Common myeloid progenitor, CD34-positive (primary cell): ENCODE measurements at regions not wholly inside any gene's neighbourhood (a gene's known extent, or its start where the extent isn't known, plus 50 kb on each side); places are given as distances from the start of the nearest gene placed in this dataset.
A peak's percentile ranks its signal among the peaks of the same experiment; 100 is the strongest.
"Not testable (repeated sequence)": the region's sequence is repeated elsewhere in the genome, so short reads cannot be mapped to it uniquely, and the experiment has no call there.

Experiments
- CTCF ChIA-PET: fragments of 350-600 bp; sonication (Branson Sonifier 250); formaldehyde crosslinking; loops from one replicate; lab custom pipeline; 2021; ENCODE audit warnings: antibody characterized with exemption; lab: Charles Lee
- POLR2A ChIA-PET: fragments of 350-600 bp; sonication (Branson Sonifier 250); formaldehyde crosslinking; loops from one replicate; lab custom pipeline; 2021; ENCODE audit warnings: antibody characterized with exemption; lab: Charles Lee
- DNase-seq, 3 donors: peaks; one replicate each; pipeline versions ENCODE4 v3.0.0 to v3.0.0-alpha.2; 2013
- H3K27ac ChIP-seq, 2 experiments: 1 replicate in 1 of 2; 2 replicates in 1 of 2; pipeline ENCODE4 v1.7.0; 2013; ENCODE audit warnings: inconsistent platforms in 2 of 2, low read length in 2 of 2, mild to moderate bottlenecking in 2 of 2, low read depth in 1 of 2, moderate library complexity in 1 of 2; ENCODE audit not compliant: severe bottlenecking in 2 of 2, insufficient read depth in 1 of 2, poor library complexity in 1 of 2
- H3K27me3 ChIP-seq, 5 experiments: replicated peaks in 2 of 5; 1 replicate in 3 of 5; 2 replicates in 2 of 5; pipeline versions ENCODE4 v1.6.1 to v1.7.0; 2013; ENCODE audit warnings: low read length in 4 of 5, mild to moderate bottlenecking in 2 of 5, moderate library complexity in 2 of 5, inconsistent platforms in 1 of 5; ENCODE audit not compliant: insufficient read depth in 5 of 5, control insufficient read depth in 4 of 5
- H3K36me3 ChIP-seq, 4 experiments: 1 replicate in 2 of 4; 2 replicates in 2 of 4; pipeline versions ENCODE4 v1.6.1 to v1.7.0; 2013; ENCODE audit warnings: low read length in 3 of 4, control low read depth in 1 of 4, mild to moderate bottlenecking in 1 of 4; ENCODE audit not compliant: control insufficient read depth in 4 of 4, insufficient read depth in 4 of 4
- H3K4me1 ChIP-seq, 4 experiments: 1 replicate in 3 of 4; 2 replicates in 1 of 4; pipeline versions ENCODE4 v1.6.1 to v1.7.1; 2013; ENCODE audit warnings: low read length in 3 of 4, mild to moderate bottlenecking in 3 of 4, control low read depth in 1 of 4, inconsistent platforms in 1 of 4, moderate library complexity in 1 of 4; ENCODE audit not compliant: control insufficient read depth in 4 of 4, insufficient read depth in 4 of 4; ENCODE audit errors: control extremely low read depth in 1 of 4
- H3K4me3 ChIP-seq, 7 experiments: 1 replicate in 4 of 7; 2 replicates in 3 of 7; pipeline versions ENCODE4 v1.5.1 to v1.7.0; 2013; ENCODE audit warnings: mild to moderate bottlenecking in 7 of 7, low read length in 6 of 7, moderate library complexity in 6 of 7, inconsistent platforms in 2 of 7, low read depth in 2 of 7, control low read depth in 1 of 7; ENCODE audit not compliant: insufficient read depth in 4 of 7, control insufficient read depth in 1 of 7; ENCODE audit errors: extremely low read depth in 1 of 7
- H3K9me3 ChIP-seq, 5 experiments: 1 replicate in 4 of 5; 2 replicates in 1 of 5; pipeline versions ENCODE4 v1.6.1 to v1.7.1; 2013; ENCODE audit warnings: low read length in 4 of 5, mild to moderate bottlenecking in 2 of 5, inconsistent platforms in 1 of 5, low read depth in 1 of 5, moderate library complexity in 1 of 5; ENCODE audit not compliant: control insufficient read depth in 4 of 5, insufficient read depth in 2 of 5; ENCODE audit errors: control extremely low read depth in 1 of 5
- WGBS: methylation state at CpG from one replicate; pipeline ENCODE4 v1.1.5; 2013; ENCODE audit not compliant: insufficient coverage; 5-methylcytosine and 5-hydroxymethylcytosine counted together

GRCh38 chr2:8345200-8345599, 336.7 kb upstream of the ID2 start:
- peaks cover 0 to 4% (median 0%) of the 10 kb centered on the region in 5 experiments for H3K9me3 ChIP-seq
- 97% methylated on average over 5 of the region's 5 CpGs for WGBS
- ChIA-PET CTCF (no interaction called here), POLR2A (no interaction called here)
- DNase-seq: no peak
- H3K36me3 ChIP-seq: no peaks in the 10 kb centered on the region
- H3K27ac ChIP-seq: no peak overlapping the region
- H3K4me1 ChIP-seq: no peaks in the 10 kb centered on the region
- H3K4me3 ChIP-seq: no peak overlapping the region
- no peaks in the 10 kb centered on the region for H3K27me3 ChIP-seq

DNA sequence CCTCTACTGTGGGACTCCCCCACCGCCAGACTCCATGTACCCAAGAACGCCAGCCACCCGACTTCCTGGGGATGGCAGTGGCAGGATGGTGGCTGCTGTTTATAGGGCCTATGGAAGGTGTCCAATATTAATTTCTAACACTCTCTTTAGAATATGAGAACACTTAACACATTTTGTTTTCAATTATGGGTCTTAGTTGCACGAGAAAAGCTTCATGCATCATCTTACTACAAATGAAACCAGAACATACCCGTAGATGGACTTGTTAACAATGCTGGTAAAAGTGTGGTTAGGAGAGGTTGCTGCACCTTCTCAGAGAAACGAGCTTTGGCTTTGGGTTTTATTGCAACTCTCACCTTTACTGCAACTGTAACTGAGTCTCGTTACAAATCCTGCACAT, 335.6 kb upstream of the ID2 start:
- no peak for DNase-seq
- no peaks in the 10 kb centered on the region for H3K27me3 ChIP-seq
- H3K27ac ChIP-seq: no peak overlapping the region
- 0% methylated on average over 1 of the region's 7 CpGs for WGBS
- ChIA-PET POLR2A (no interaction called here), CTCF (interaction anchor here (0.9 kb wide), 1 partner anchor 48 kb away, joined by 3 read pairs; no protein-coding TSS in a partner anchor)
- H3K36me3 ChIP-seq: no peaks in the 10 kb centered on the region
- no peak overlapping the region for H3K4me3 ChIP-seq
- peaks cover 0 to 5% (median 0%) of the 10 kb centered on the region in 4 experiments for H3K4me1 ChIP-seq
- H3K9me3 ChIP-seq: no peaks in the 10 kb centered on the region

- ChIA-PET POLR2A (no interaction called here), CTCF (interaction anchor here (0.9 kb wide), 1 partner anchor 47 kb away, joined by 3 read pairs; no protein-coding TSS in a partner anchor)
- Histone ChIP-seq H3K9me3 (no peaks in the 10 kb centered on the region), H3K4me3 (no peak overlapping the region), H3K4me1 (peaks cover 0 to 5% (median 0%) of the 10 kb centered on the region in 4 experiments), H3K27me3 (no peaks in the 10 kb centered on the region), H3K36me3 (no peaks in the 10 kb centered on the region), H3K27ac (no peak overlapping the region)
- peak in 2 of 3 donors; percentile 18 to 36 for DNase-seq
- WGBS: 95% methylated on average over 4 of the region's 5 CpGs
Observed at GRCh38 chr2:8346706-8347430, 335.0 kb upstream of the ID2 start.

- CTCF ChIA-PET: interaction anchor here (1.1 kb wide), 1 partner anchor 20 kb away, joined by 3 read pairs; no protein-coding TSS in a partner anchor
- H3K36me3 ChIP-seq, H3K27ac ChIP-seq, H3K9me3 ChIP-seq, H3K27me3 ChIP-seq, POLR2A ChIA-PET, H3K4me3 ChIP-seq, DNase-seq, H3K4me1 ChIP-seq: not testable (repeated sequence)
- 100% methylated on average over 1 of the region's 4 CpGs for WGBS
Observed at GRCh38 chr2:8348911-8349310, 332.9 kb upstream of the ID2 start.

DNA sequence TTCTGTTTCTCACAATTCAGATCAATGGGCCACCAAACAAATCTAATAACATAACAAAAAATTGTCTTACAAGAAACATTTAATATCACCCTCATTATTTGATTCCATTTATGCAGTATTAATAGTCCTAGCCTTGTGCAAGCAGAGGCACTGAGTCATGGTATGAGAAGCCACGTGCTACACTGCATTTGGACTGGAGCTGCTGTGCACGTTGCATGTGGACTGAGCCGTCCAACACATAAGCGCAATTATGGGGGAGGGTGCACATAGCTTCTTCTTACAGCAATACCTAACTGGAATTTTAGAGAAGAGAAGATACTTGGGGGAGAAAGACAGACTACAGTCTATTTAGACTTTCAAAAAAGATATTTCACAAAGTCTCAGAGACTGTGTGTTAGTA, 329.6 kb upstream of the ID2 start:
- 100% methylated on average over 2 of the region's 4 CpGs for WGBS
- no peak overlapping the region for H3K27ac ChIP-seq
- CTCF ChIA-PET: interaction anchor here (0.9 kb wide), 1 partner anchor 329 kb away, joined by 3 read pairs; no protein-coding TSS in a partner anchor
- H3K4me1 ChIP-seq: peaks cover 0 to 5% (median 0%) of the 10 kb centered on the region in 4 experiments
- H3K36me3 ChIP-seq: no peaks in the 10 kb centered on the region
- POLR2A ChIA-PET: no interaction called here
- no peaks in the 10 kb centered on the region for H3K27me3 ChIP-seq
- no peak for DNase-seq
- peaks cover 0 to 2% (median 0%) of the 10 kb centered on the region in 5 experiments for H3K9me3 ChIP-seq
- no peak overlapping the region for H3K4me3 ChIP-seq

GRCh38 chr2:8352989-8353388, 328.9 kb upstream of the ID2 start:
- peaks cover 0 to 5% (median 0%) of the 10 kb centered on the region in 4 experiments for H3K4me1 ChIP-seq
- no peak overlapping the region for H3K4me3 ChIP-seq
- H3K9me3 ChIP-seq: peaks cover 0 to 2% (median 0%) of the 10 kb centered on the region in 5 experiments
- DNase-seq: no peak
- H3K27me3 ChIP-seq: no peaks in the 10 kb centered on the region
- H3K36me3 ChIP-seq: no peaks in the 10 kb centered on the region
- ChIA-PET CTCF (no interaction called here), POLR2A (no interaction called here)
- no peak overlapping the region for H3K27ac ChIP-seq
- no CpG with 5 or more reads among the region's 1 CpG for WGBS

DNA sequence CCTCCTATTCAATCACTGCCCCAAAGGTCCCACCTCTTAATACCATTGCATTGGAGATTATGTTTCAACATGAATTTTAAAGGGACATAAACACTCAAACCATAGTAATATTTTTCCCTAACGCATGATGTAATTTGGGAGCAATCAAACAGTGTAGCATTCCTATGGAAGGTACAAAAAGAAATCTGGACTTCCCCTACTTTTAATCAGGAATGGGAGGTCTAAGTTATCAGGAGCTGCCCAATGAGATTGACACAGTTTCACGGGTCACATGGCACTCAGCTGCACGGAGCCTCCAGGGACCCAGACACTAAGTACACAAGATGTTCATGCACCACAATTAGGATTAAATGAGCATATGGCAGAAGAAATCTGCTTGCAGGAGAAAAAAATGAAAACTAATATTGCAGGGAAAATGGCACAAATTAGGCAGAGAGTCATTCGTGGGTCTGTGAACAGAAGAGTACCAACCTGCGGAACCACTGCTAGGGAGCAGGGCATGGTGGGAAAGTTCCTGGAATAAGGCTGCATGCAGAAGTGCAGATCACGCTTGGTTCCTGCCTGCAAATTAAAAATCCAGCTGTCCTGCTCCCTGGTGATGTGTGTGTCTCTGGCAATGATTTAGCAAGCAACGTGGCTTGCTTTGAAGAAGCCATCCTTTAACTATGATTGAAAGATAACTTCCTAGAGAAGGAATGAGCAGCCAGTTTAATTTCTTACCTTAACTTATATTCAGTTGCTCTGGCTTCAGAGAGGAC, 326.6 kb upstream of the ID2 start:
- H3K4me3 ChIP-seq: no peak overlapping the region
- H3K27me3 ChIP-seq: no peaks in the 10 kb centered on the region
- H3K4me1 ChIP-seq: peaks cover 0 to 5% (median 0%) of the 10 kb centered on the region in 4 experiments
- DNase-seq: no peak
- ChIA-PET POLR2A (no interaction called here), CTCF (no interaction called here)
- no peak overlapping the region for H3K27ac ChIP-seq
- 100% methylated on average over 4 of the region's 7 CpGs for WGBS
- peaks cover 0 to 2% (median 0%) of the 10 kb centered on the region in 5 experiments for H3K9me3 ChIP-seq
- H3K36me3 ChIP-seq: no peaks in the 10 kb centered on the region
